ENCODE measurements at regions not wholly inside any gene's neighbourhood (a gene's known extent, or its start where the extent isn't known, plus 50 kb on each side); places are given as distances from the start of the nearest gene placed in this dataset.
"Not testable (repeated sequence)": the region's sequence is repeated elsewhere in the genome, so short reads cannot be mapped to it uniquely, and the experiment has no call there.

DNA sequence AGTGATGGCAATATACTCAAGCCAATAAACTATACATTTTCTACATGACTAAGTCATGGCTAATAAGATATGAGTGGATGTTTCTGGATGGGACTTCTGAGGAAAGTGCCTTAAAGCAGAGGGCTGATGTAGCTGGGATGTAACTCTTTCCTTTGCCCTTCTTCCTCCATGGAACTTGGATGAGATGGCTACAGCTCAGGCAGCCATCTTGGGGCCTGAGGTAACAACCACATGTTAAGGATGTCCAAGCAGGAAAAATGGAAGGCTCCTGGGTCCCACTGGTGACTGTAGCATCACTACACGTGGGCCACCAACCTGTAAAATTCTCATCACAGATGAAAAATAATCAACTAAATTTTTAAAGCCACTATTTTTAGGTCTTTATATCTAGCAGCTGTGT lies 54.4 kb upstream of the GRIP1 start:
- no peak for DNase-seq

DNA sequence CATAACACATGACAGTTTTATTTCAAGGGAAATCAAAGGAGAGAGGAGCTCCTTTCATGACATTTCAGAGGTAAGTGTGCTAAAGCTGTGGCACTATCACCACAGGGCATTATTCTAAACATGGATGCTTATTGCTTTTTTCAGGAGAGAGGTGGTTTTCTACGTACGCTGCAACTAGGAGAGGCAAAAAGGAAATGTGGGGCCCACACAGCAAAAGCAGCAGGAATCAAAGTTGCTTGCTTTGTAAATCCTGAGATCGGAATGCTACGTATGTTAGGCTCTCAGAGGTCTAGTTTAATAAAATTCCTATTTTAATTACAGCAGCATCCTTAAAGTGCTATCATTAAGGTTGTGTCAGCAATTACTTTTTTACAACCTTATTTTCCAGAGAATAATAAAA lies 55.0 kb upstream of the GRIP1 start:
- DNase-seq: no peak

DNA sequence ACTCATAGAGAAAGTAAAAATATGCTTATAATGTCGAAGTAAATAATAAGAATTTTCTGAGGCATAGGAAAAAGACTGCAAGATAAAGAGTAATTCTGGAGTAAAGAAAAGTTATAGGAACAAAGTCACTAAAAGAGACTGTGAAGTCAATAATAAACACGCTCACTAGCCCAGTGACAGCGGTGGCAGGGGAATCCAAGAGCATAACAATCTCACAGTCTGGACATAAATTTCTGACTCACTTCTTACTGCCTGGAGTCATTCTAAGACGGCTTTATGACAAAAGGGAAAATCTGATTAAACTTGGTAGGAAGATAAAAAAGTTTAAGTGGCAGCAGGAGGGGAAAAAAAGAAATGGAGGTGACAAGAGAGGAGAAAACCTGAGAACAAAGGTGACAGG lies 56.4 kb upstream of the GRIP1 start:
- DNase-seq: no peak

DNA sequence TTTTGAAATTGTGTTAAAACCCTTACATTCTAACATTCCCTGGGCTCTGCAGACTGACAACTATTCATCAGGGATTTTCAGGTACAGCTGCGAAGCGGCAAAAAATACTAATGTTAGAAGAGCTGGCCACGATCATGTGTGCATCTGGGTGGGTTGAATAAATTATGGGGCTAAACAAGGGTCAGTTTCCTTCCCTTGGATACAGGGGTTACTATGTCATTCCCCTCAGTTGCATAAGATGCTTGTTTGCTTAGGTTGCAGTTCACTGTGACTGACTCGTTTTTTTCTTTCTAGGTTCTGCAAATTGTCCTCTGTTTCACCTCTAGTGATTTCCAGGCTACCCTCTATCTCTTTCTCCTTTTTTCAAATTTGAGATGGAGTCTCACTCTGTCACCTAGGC lies 58.1 kb upstream of the GRIP1 start:
- no peak for DNase-seq

DNA sequence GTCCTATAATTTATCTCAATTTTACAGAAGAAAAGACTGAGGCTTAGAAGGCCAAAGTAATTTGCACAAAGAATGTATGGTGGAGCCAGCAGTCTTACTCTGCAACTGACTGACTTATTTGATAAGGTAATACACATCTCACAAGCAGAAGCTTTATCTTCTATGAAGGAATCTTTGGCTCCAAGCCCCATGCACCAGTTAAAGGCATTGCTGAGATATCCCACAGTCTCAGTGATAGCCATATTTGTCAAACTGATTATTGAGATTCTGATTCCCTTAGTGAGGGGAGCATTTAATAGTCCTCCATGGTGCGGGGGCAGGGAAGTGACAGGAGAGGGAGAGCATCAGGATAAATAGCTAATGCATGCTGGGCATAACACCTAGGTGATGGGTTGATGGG lies 60.4 kb upstream of the GRIP1 start:
- DNase-seq: no peak

DNA sequence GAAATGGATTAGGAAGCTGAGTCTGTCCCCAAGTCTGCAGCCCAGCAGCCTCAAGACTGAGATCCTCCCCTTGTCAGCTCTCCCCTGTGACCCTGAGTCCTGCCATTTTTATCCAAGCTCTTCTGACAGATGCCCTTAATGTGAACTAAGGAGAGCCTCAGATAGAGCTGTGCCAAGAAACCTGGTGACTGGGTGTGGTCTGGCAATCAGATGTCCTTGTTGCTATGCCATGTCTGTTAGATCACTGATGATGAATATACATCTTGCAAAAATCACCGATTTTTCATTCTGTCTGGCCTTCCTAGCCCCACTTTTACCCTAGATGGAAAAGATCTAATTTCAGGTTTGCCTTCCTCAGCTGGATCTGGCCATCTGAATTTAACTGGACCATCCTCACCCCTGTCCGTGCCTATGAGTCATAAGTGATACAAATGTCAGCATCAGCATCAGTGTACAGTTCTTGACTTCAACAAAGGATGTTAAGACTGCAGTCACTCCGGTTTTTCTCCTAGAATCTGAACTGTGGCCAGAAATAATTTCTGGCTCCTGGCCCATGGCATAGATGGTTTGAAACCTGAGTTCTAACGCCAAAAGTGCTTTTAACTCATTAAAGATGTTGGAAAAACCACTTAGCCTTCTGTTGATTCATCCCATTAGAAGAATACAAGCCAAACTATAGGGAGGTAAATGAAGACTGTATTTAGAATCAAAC lies 61.2 kb upstream of the GRIP1 start:
- DNase-seq: no peak

DNA sequence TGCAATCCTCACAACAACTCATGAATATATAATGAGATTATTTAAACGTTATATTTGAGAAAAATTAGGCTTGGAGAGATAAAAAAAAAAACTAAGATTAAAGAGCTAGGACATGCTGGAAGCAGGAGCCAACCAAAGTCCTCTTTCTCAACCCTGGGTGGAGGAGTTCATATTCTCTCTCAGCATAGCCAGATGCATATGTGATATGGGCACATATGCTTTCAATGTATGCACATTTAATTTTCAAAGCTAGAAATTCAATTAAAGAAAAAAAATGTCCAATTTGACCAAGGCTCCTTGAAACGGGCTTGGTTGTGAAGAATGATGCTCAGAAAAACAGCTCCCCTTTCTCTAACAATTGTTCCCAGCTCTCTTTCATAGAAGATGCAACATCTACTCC lies 61.9 kb upstream of the GRIP1 start:
- no peak for DNase-seq

DNA sequence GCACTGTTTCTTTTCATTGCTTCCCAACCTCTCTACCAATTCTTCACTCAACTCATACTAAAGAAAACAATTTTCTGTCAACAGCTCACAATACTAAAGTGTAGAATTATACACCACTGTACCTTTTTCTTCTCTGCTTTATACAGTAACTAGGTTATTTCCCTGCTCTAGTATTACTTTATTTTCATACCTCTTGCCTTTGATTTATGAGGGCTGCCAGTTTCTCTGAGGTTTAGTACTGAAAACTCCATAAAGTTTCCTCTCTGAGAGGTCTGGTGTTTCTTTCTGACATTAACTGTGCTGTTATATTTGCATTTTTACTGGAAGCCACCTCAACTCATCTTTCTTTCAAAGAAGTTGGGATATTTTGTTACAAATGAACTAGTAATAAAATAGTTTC lies 63.0 kb upstream of the GRIP1 start:
- DNase-seq: no peak

DNA sequence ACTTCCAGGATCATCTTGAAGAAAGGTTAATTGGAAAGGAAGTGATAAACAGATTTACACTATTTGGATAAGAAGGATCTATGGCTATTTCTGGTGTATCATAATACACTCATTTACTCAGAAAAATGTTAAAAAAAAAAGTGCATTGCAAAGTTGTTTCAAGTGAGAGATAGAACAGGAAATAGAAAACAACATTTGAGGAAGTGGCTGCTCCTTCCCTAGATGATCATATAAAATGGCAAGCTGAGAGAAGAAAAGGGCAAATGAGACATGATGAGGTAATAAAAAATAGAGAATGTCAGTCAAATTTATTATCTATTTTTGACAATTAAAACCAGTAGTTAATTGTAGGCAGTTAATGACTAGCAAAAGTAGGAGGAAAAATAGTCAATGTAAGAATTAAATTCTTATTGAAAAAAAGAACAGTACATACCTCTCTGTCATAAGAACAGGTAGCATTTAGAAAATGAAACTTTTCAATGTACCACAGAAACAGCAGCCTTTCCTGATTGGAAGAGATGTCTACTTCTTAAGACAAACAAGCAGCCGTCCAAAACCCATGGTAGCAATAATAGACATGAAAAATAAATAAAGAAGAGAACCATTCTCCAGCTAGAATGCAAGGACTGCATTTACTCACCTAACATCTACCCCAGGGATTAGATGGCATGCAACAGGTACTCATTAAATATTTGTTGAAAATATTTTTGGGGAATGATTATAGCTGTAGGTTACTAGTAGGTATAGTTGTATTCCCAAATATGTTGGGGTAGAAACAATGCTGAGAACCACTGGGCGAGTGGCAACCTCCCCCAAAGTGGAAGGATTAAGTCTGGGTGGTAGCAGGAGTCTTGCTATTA lies 63.9 kb upstream of the GRIP1 start:
- DNase-seq: no peak

DNA sequence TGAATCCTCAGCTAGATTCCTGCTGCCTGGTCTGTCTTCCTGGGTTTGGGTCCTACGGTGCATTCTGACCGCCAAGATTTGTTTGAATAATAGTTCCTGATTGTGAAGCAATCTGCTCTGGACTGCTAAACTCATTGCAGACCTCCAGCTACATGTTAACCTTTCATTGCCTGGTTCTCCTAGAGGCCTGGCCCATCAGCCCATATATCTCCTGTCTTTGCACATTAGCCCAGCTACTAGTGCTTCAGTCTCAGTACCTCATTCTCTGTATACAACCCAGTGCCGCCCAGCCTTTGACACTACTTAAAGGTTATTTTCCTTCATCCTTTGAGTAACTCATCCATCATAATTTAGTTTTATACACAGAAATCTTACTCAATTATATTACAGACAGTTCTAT lies 65.6 kb upstream of the GRIP1 start:
- DNase-seq: no peak

DNA sequence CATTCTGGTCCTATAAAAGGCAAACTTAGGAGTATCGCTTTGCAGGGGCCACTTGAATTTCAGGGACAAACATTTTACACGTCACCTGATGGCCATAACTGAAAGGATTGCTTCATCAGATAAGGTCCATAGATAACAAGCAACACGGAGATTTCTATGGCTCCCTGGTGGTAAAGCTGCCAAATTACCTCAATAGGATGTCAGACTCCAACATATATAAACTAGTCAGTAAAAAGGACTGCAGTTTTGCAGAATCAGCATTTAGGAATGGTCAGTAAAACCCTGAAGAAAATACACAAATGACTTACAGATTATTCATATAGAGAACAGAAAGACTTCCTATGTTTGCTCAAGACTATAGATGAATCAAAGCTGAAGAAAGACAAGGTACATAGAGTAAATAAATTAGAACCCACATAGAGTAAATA lies 66.1 kb upstream of the GRIP1 start:
- DNase-seq: no peak

DNA sequence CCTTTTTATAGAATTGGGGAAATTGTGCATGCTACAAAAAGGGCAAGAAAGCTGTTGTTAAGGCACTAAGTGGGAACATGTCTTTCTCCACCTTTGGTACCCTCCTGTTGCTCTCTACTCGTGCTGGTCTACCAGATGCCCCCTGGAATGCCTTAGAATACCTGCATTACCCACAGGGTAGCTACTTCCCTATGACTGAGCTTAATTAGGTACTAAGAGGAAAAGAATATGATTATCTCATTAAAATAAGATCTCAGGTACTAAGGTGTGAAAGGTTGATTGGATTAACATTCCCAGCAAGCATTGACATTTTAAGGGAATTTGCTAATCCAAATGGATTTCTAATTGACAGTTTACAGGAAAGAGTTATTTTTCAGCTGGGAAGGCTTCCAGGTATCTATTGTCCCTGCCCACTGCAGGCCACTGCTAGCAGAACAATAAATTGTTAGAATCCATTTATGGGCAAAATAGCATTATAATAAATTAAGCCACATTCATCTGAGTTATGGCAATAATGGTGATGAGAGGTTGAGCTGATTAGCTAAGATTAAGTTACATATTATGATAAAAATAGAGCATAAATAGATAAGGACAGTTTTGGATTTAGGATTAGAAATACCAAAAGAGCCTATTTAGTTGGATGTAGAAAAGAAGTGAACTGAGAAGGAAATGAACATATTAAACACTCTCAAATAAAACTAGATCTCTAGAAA lies 67.8 kb upstream of the GRIP1 start:
- DNase-seq: no peak

DNA sequence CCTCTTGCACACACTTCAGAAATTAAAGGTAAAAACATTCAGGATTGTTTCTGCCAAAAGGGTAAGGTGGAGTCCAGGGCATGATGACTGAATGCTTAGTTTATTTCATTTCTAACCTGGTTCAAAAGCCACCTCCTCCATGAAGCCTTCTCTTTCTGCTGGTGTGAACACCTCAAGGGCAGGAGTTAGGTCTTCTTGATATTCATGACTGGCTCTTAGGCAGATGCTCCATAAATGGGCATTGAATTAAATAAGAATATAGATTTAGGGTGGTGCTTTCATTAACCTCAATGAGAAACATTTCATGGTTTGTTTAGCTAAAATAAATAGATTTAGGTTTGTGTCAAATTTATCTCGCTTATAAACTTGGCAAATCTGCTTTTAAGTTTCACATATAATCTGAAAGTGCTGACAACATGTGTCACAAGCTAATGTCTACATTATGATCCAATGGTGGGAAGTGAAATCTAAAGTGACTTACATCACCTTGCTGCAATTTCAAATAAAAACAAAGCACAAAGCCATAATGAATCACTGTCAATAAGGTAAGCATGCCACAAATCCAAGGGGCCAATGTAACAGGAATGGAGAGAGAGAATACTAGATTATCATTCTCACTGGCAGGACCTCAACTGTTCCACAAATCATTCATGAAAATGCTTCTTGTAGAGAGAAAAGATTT lies 72.7 kb upstream of the GRIP1 start:
- no peak for DNase-seq

DNA sequence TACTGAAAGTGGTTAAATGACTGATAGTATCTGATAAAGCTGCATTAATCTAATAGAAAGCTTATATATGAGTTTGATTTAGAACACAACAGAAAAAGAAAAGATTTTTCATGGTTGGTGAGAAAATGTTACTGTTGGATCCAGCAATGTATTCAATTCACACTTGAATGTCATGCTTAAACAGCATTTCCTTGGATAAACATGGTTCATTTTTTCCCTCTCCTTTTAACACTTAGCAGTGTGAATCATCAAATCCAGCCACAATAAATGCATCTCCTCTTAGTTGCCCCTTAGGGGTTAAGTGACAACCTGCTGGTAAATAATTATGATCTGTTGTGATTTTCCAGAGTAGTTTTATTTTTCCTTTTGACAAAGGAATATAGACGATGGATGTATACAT lies 74.9 kb upstream of the GRIP1 start:
- DNase-seq: no peak

DNA sequence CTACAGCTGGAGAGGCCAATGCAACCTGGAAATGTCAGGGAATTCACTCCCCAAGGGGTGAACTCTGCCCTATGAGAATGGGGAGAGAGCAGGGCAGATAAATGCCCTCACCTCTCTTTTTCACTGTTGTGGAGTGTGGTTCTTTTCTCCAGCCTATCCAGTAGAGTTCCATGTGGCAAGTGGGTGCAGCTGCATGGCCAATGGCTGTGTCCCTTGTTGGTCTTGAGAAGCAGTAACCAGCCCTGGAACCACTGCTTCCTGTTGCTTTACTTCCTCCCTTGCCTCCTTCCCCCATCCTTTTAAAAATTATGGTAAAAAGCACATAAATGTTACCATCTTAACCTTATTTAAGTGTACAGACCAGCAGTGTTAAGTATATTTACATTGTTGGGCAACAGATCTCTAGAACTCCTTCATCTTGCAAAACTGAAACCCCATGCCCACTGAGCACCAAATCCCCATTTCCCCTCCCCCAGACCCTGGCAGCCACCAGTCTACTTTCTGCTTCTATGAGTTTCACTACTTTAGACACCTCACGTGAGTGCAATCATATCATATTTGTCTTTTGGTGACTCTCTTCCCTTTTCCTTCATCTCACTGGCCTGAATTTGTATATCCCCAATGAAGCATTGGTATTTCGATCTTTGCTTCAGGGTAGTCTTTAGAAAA lies 77.0 kb upstream of the GRIP1 start:
- DNase-seq: no peak

DNA sequence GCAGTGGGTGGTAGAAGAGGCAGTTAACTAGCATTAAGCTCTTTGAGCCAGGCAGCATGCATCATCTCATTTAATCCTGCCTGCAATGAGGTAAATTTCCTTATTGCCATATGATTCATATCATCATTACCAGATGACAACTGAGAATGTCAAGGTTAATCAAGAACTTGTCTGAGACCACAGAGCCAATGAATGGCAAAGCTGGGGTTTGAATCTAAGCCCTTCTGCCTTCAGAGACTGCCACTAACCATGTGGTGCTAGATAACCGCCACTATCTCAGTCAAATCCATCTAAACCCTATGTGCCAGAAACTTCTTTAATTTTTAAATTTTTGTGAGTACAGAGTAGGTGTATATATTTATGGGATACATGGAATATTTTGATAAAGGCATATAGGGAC lies 77.8 kb upstream of the GRIP1 start:
- DNase-seq: no peak

DNA sequence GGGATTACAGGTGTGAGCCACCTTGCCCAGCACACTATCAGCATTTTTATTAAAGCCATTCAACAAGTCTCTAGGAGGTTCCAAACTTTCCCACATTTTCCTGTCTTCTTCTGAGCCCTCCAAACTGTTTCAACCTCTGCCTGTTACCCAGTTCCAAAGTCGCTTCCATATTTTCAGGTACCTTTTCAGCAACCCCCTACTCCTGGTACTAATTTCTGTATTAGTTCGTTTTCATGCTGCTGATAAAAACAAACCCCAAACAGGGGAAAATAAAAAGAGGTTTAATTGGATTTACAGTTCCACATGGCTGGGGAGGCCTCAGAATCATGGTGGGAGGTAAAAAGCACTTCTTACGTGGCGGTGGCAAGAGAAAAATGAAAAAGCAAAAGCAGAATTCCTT lies 81.2 kb upstream of the GRIP1 start:
- not testable (repeated sequence) for DNase-seq

DNA sequence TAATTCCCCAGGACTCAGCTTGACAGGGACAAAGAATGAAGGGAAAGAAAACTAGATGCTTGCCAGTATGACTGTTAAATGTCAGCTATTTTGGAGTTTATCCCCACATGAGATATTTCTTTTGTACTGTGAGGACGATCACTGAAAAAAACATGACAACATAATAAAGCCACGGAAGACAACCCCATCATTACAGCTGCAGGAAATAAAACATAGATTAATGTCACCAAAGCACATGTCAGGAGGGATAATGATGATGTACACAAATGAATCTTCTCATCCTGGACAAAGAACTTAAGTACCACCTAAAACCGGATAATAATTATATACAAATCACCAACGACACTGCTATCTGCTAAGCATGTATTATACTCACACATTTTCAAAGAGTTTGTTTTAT lies 84.6 kb upstream of the GRIP1 start:
- no peak for DNase-seq

DNA sequence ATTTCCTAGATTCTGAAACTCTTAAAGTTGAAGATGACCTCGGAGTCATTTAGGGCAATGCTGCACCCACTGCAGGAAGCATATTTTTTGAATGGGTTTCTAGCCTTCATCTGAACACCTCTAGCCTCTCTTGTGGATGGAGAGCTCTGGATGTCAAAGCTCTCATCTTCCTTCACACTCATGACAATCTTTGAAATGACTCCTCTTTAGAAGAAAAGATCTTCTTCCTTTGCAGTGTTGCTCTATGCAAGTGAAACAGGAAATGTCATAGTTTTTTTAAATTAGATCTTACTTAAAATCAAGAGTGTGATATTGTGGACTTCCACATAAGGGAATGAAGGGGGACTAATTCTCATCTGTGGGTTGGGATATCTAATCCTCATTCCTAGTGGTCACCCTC lies 86.3 kb upstream of the GRIP1 start:
- DNase-seq: no peak

DNA sequence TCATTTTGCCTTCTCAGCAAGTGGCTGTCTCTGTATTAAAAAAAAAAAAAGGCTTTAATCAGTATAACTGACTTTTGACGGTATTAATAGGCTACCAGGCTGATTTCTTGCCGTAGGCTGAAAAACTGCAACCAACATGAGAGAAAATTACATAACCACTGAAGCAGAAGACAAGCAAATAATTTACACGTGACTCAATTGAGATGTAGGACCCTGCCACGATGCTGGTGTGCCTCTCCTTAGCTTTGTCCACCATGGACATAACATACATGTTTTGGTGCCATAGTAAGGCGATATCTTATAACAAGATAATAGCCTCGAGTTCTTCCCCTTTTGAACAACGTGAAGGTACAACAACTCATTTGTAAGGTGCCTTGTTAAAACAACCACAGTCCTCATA lies 88.7 kb upstream of the GRIP1 start:
- DNase-seq: no peak

DNA sequence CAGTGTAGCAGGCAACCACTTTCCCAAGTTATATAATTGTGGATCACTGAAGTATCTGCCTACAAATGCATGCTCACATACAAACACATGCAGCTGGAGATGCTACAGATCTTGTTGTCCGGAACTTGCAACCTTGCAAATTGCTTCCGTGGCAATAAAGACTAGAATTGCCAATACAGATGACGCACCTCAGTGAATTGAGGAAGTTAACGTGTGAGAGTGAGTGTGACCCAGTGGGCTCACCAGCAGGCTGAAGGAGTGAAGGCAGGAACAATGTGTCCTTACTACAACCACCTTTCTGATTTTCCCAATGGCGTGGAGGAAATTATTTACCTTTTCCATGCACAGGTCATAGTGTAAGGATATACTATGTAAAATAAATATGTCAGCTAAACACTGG lies 89.4 kb upstream of the GRIP1 start:
- DNase-seq: no peak

DNA sequence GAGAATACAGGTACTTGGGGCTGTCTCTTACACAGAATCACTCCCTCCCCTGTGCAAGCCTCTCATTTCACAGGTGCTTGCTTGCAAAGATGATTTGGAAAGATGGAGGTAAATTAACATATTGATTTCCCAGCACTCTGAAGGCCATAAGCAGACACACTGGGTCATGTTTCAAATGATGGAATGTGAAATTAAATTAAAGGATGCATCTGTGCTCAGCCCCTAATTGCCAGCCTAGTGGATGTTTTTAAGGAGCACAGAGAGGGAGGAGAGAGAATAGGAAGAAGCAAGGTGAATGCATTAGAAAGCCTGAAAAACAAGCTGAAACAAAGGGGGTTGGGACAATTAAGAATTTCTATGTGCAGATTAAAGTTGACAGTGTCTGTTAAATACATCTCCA lies 96.1 kb upstream of the GRIP1 start:
- DNase-seq: no peak

DNA sequence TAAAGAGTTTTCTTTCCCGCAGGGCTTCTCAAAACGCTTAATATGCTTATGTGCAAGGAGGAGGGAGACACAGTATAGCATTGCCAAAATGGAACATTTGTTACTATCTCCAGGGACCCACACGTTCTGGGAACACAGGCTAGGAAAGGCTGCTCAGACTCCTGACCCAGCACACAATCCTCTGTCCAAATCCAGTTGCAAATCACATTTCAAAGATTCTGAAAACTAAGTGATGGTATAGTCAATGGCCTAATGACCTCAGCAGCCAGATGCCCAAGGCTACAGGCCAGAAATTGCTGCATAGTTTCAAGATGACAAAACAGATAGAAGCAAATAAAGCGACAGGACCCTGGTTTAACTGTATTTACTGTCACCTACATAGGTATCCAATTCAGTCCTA lies 97.0 kb upstream of the GRIP1 start:
- DNase-seq: no peak
